Tibial artery (tissue), 4 donors: ENCODE measurements at regions not wholly inside any gene's neighbourhood (a gene's known extent, or its start where the extent isn't known, plus 50 kb on each side); places are given as distances from the start of the nearest gene placed in this dataset.
"Not testable (repeated sequence)": the region's sequence is repeated elsewhere in the genome, so short reads cannot be mapped to it uniquely, and the experiment has no call there.

ENCODE experiments used
- DNase-seq, 2 donors: peaks; one replicate each; pipeline ENCODE4 v3.0.0-alpha.2; 2019
- H3K27ac ChIP-seq, 2 donors: fragments of 200-600 bp; sonication (generic) in 1 of 2; 1 replicate in 1 of 2; 2 replicates in 1 of 2; pipeline ENCODE4 v1.5.1; 2018 to 2019; ENCODE audit warnings: mild to moderate bottlenecking in 1 of 2
- H3K27me3 ChIP-seq, 2 donors: fragments of 200-600 bp; sonication (generic) in 1 of 2; one replicate each; pipeline versions ENCODE4 v1.5.1 to v1.6.0; 2016 to 2019
- H3K36me3 ChIP-seq, 3 donors: fragments of 200-600 bp; sonication (generic) in 2 of 3; one replicate each; pipeline ENCODE4 v1.5.1; 2016 to 2019; ENCODE audit warnings: mild to moderate bottlenecking in 2 of 3
- H3K4me1 ChIP-seq, 4 donors: fragments of 200-600 bp; sonication (generic) in 2 of 4; 1 replicate in 3 of 4; 2 replicates in 1 of 4; pipeline ENCODE4 v1.5.1; 2016 to 2019
- H3K4me3 ChIP-seq, 2 donors: fragments of 200-600 bp; sonication (generic) in 1 of 2; 1 replicate in 1 of 2; 2 replicates in 1 of 2; pipeline ENCODE4 v1.5.1; 2018 to 2019; ENCODE audit warnings: mild to moderate bottlenecking in 2 of 2
- H3K9me3 ChIP-seq, 3 donors: fragments of 200-600 bp; sonication (generic) in 1 of 3; one replicate each; pipeline ENCODE4 v1.5.1; 2016 to 2019
- CTCF ChIP-seq, 2 experiments: fragments of 200-600 bp in 1 of 2; fragments of 450-650 bp in 1 of 2; IDR thresholded peaks; one replicate each; pipeline ENCODE4 v1.5.1; 2017 to 2019; ENCODE audit warnings: antibody characterized with exemption in 2 of 2, mild to moderate bottlenecking in 1 of 2, moderate library complexity in 1 of 2
- intact Hi-C: fragments of 100-400 bp; cut with DNase I; formaldehyde crosslinking; loops from one replicate; pipeline ENCODE4 v1.15.0; 2023; ENCODE audit warnings: low total_unique reads

- no peaks in the 10 kb centered on the region for H3K4me1 ChIP-seq
- no peaks in the 10 kb centered on the region for H3K36me3 ChIP-seq
- no peaks in the 10 kb centered on the region for H3K9me3 ChIP-seq
- no peak for TF ChIP-seq CTCF (IDR thresholded peaks at IDR 0.05)
- H3K4me3 ChIP-seq = no peak overlapping the region
- H3K27ac ChIP-seq = no peak overlapping the region
- H3K27me3 ChIP-seq = no peaks in the 10 kb centered on the region
- intact Hi-C loops = no loop called here
- no peak for DNase-seq
Observed at GRCh38 chr21:9750341-9751086, 770.9 kb upstream of the TPTE start.

GRCh38 chr21:9751087-9751585, 770.2 kb upstream of the TPTE start:
- H3K27ac ChIP-seq, DNase-seq, H3K27me3 ChIP-seq, H3K4me1 ChIP-seq, intact Hi-C loops, H3K4me3 ChIP-seq, H3K9me3 ChIP-seq, H3K36me3 ChIP-seq: not testable (repeated sequence)

GRCh38 chr21:9752028-9752427, 769.4 kb upstream of the TPTE start:
- H3K9me3 ChIP-seq, H3K4me1 ChIP-seq, intact Hi-C loops: not testable (repeated sequence)

GRCh38 chr21:9753441-9753840, 767.9 kb upstream of the TPTE start:
- intact Hi-C loops, H3K27me3 ChIP-seq: not testable (repeated sequence)

More at GRCh38 chr21:9752028-9752427, 769.4 kb upstream of the TPTE start:
- not testable (repeated sequence) for H3K27me3 ChIP-seq, H3K27ac ChIP-seq, DNase-seq, H3K36me3 ChIP-seq, H3K4me3 ChIP-seq

GRCh38 chr21:9753943-9754342, 767.4 kb upstream of the TPTE start:
- H3K36me3 ChIP-seq = no peaks in the 10 kb centered on the region
- no peaks in the 10 kb centered on the region for H3K27me3 ChIP-seq
- H3K9me3 ChIP-seq = peaks cover 0 to 3% (median 0%) of the 10 kb centered on the region in 3 donors
- no peak for TF ChIP-seq CTCF (IDR thresholded peaks at IDR 0.05)
- H3K27ac ChIP-seq = no peak overlapping the region
- no peak for DNase-seq
- H3K4me1 ChIP-seq = no peaks in the 10 kb centered on the region
- intact Hi-C loops = no loop called here
- no peak overlapping the region for H3K4me3 ChIP-seq

More at GRCh38 chr21:9753441-9753840, 767.9 kb upstream of the TPTE start:
- not testable (repeated sequence) for H3K9me3 ChIP-seq, H3K4me1 ChIP-seq, DNase-seq, H3K36me3 ChIP-seq, H3K4me3 ChIP-seq, H3K27ac ChIP-seq

- H3K4me1 ChIP-seq, H3K9me3 ChIP-seq, intact Hi-C loops, H3K27ac ChIP-seq, H3K4me3 ChIP-seq, H3K36me3 ChIP-seq, DNase-seq, H3K27me3 ChIP-seq: not testable (repeated sequence)
Observed at GRCh38 chr21:9754434-9754833, 766.9 kb upstream of the TPTE start.

- no peak for DNase-seq
- intact Hi-C loops = no loop called here
- H3K9me3 ChIP-seq = peaks cover 0 to 4% (median 0%) of the 10 kb centered on the region in 3 donors
Observed at GRCh38 chr21:9755611-9756010, 765.8 kb upstream of the TPTE start.

More at GRCh38 chr21:9755611-9756010, 765.8 kb upstream of the TPTE start:
- H3K36me3 ChIP-seq = no peaks in the 10 kb centered on the region
- H3K4me1 ChIP-seq = no peaks in the 10 kb centered on the region
- no peak for TF ChIP-seq CTCF (IDR thresholded peaks at IDR 0.05)
- H3K4me3 ChIP-seq = no peak overlapping the region
- H3K27me3 ChIP-seq = no peaks in the 10 kb centered on the region
- no peak overlapping the region for H3K27ac ChIP-seq
